Naive thymus-derived CD4-positive, alpha-beta T cell (primary cell): ENCODE measurements at regions not wholly inside any gene's neighbourhood (a gene's known extent, or its start where the extent isn't known, plus 50 kb on each side); places are given as distances from the start of the nearest gene placed in this dataset.

Source experiments
- ATAC-seq: fragments of 150-1000 bp; cut with Tn5 transposase; 2 replicates; pipeline ENCODE4 v1.10.0; 2021; ENCODE audit warnings: mild to moderate bottlenecking, moderate library complexity
- CTCF ChIA-PET: fragments of 350-600 bp; sonication (Branson Sonifier 250); formaldehyde crosslinking; loops from one replicate; lab custom pipeline; 2021; ENCODE audit warnings: antibody characterized with exemption; lab: Charles Lee
- POLR2A ChIA-PET: fragments of 350-600 bp; sonication (Branson Sonifier 250); formaldehyde crosslinking; loops from one replicate; lab custom pipeline; 2021; ENCODE audit warnings: antibody characterized with exemption, inconsistent platforms; lab: Charles Lee
- DNase-seq, 9 donors: peaks; one replicate each; pipeline versions ENCODE4 v3.0.0 to v3.0.0-alpha.2; 2020 to 2022; ENCODE audit warnings: mixed read lengths in 1 of 9
- H3K27ac ChIP-seq: one replicate; pipeline ENCODE4 v1.7.0; 2013; ENCODE audit warnings: mild to moderate bottlenecking, low read depth, low read length, moderate library complexity
- H3K27me3 ChIP-seq, 2 donors: one replicate each; pipeline ENCODE4 v1.7.0; 2013; ENCODE audit warnings: low read length in 2 of 2, mild to moderate bottlenecking in 2 of 2, moderate library complexity in 2 of 2; ENCODE audit not compliant: control insufficient read depth in 2 of 2, insufficient read depth in 2 of 2
- H3K36me3 ChIP-seq, 3 experiments: 1 replicate in 2 of 3; 2 replicates in 1 of 3; pipeline ENCODE4 v1.7.0; 2013; ENCODE audit warnings: low read length in 3 of 3, mild to moderate bottlenecking in 3 of 3, moderate library complexity in 1 of 3; ENCODE audit not compliant: insufficient read depth in 3 of 3, control insufficient read depth in 2 of 3
- H3K4me1 ChIP-seq, 2 donors: one replicate each; pipeline ENCODE4 v1.7.0; 2013; ENCODE audit warnings: low read length in 2 of 2, mild to moderate bottlenecking in 2 of 2, moderate library complexity in 1 of 2; ENCODE audit not compliant: control insufficient read depth in 2 of 2, insufficient read depth in 2 of 2
- H3K4me3 ChIP-seq: 2 replicates; pipeline ENCODE4 v1.7.0; 2013; ENCODE audit warnings: mild to moderate bottlenecking, low read length
- H3K9me3 ChIP-seq, 3 experiments: 1 replicate in 2 of 3; 2 replicates in 1 of 3; pipeline ENCODE4 v1.7.0; 2013; ENCODE audit warnings: low read length in 3 of 3; ENCODE audit not compliant: control insufficient read depth in 2 of 3
- H3K27ac Mint-ChIP-seq, 9 donors: one replicate each; pipeline ENCODE4 v1.8.0; 2020 to 2022; ENCODE audit warnings: mixed read lengths in 9 of 9, mild to moderate bottlenecking in 8 of 9, moderate library complexity in 5 of 9, inconsistent platforms in 2 of 9
- H3K27me3 Mint-ChIP-seq, 5 donors: one replicate each; pipeline ENCODE4 v1.8.0; 2021 to 2022; ENCODE audit warnings: mixed read lengths in 5 of 5, mild to moderate bottlenecking in 1 of 5
- H3K36me3 Mint-ChIP-seq, 5 donors: one replicate each; pipeline ENCODE4 v1.8.0; 2020 to 2022; ENCODE audit warnings: mixed read lengths in 5 of 5, mild to moderate bottlenecking in 3 of 5, inconsistent platforms in 1 of 5
- H3K4me1 Mint-ChIP-seq, 7 donors: one replicate each; pipeline ENCODE4 v1.8.0; 2020 to 2022; ENCODE audit warnings: mixed read lengths in 7 of 7, mild to moderate bottlenecking in 3 of 7, inconsistent platforms in 1 of 7
- H3K4me3 Mint-ChIP-seq, 10 donors: one replicate each; pipeline ENCODE4 v1.8.0; 2020 to 2022; ENCODE audit warnings: mild to moderate bottlenecking in 10 of 10, mixed read lengths in 10 of 10, moderate library complexity in 6 of 10, inconsistent platforms in 2 of 10
- H3K9me3 Mint-ChIP-seq, 11 donors: one replicate each; pipeline ENCODE4 v1.8.0; 2020 to 2022; ENCODE audit warnings: mixed read lengths in 11 of 11, mild to moderate bottlenecking in 4 of 11, inconsistent platforms in 1 of 11, moderate library complexity in 1 of 11
- intact Hi-C, 2 donors: fragments of 100-400 bp; cut with micrococcal nuclease; formaldehyde crosslinking; loops; one replicate each; pipeline ENCODE4 v1.15.1; 2023

- H3K9me3 Mint-ChIP-seq: peaks cover 0 to 2% (median 0%) of the 10 kb centered on the region in 11 donors
- H3K27me3 Mint-ChIP-seq: peaks cover 0 to 8% (median 5%) of the 10 kb centered on the region in 5 donors
- Histone ChIP-seq H3K36me3 (no peaks in the 10 kb centered on the region), H3K4me3 (no peak overlapping the region), H3K9me3 (no peaks in the 10 kb centered on the region), H3K4me1 (no peaks in the 10 kb centered on the region), H3K27me3 (no peaks in the 10 kb centered on the region), H3K27ac (no peak overlapping the region)
- no peak overlapping the region for H3K27ac Mint-ChIP-seq
- ATAC-seq (no peak), DNase-seq (no peak)
- intact Hi-C loops: no loop called here
- ChIA-PET POLR2A (no interaction called here), CTCF (no interaction called here)
- H3K4me3 Mint-ChIP-seq: no peak overlapping the region
- H3K36me3 Mint-ChIP-seq: no peaks in the 10 kb centered on the region
- H3K4me1 Mint-ChIP-seq: no peaks in the 10 kb centered on the region
Measured at GRCh38 chr7:94228223-94228622, 166.5 kb upstream of the COL1A2 start.

- POLR2A ChIA-PET: no interaction called here
- Mint-ChIP-seq H3K36me3 (no peaks in the 10 kb centered on the region), H3K27me3 (peaks cover 0 to 8% (median 5%) of the 10 kb centered on the region in 5 donors), H3K4me1 (no peaks in the 10 kb centered on the region), H3K27ac (no peak overlapping the region), H3K4me3 (no peak overlapping the region), H3K9me3 (peaks cover 0 to 2% (median 0%) of the 10 kb centered on the region in 11 donors)
- Histone ChIP-seq H3K27me3 (no peaks in the 10 kb centered on the region), H3K9me3 (no peaks in the 10 kb centered on the region), H3K4me1 (no peaks in the 10 kb centered on the region), H3K36me3 (no peaks in the 10 kb centered on the region), H3K4me3 (no peak overlapping the region), H3K27ac (no peak overlapping the region)
- DNase-seq (no peak), ATAC-seq (no peak)
- intact Hi-C loops: no loop called here
- CTCF ChIA-PET: no interaction called here
Measured at GRCh38 chr7:94228678-94229077, 166.0 kb upstream of the COL1A2 start.

GRCh38 chr7:94231305-94231704 lies 163.4 kb upstream of the COL1A2 start:
- no peak for DNase-seq
- POLR2A ChIA-PET: no interaction called here
- Histone ChIP-seq H3K4me3 (no peak overlapping the region), H3K4me1 (no peaks in the 10 kb centered on the region), H3K27ac (no peak overlapping the region), H3K9me3 (no peaks in the 10 kb centered on the region), H3K27me3 (no peaks in the 10 kb centered on the region), H3K36me3 (no peaks in the 10 kb centered on the region)
- no peak for ATAC-seq
- intact Hi-C loops: no loop called here
- H3K4me3 Mint-ChIP-seq: no peak overlapping the region
- CTCF ChIA-PET: no interaction called here
- peaks cover 0 to 3% (median 0%) of the 10 kb centered on the region in 11 donors for H3K9me3 Mint-ChIP-seq
- no peak overlapping the region for H3K27ac Mint-ChIP-seq
- H3K4me1 Mint-ChIP-seq: no peaks in the 10 kb centered on the region
- H3K27me3 Mint-ChIP-seq: peaks cover 0 to 11% (median 5%) of the 10 kb centered on the region in 5 donors
- H3K36me3 Mint-ChIP-seq: no peaks in the 10 kb centered on the region

DNA sequence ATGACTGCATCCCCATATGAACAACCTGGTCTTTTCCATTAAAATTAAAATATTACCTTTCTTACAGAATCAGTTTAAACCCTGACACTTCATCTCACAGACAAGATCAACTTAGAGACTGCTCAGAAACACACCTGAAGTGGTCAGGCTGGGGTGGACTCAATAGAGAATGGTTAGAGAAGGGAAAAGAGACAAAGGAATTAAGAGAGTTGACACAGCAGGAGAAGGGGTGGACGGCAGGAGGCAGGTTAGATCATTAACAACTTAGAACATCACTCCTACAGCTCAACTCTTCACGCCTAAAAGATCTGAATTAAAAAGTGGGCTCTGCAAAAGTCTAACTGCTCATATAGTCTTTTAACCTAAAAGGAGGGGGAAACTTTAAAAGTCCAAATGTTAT lies 157.7 kb upstream of the COL1A2 start:
- Mint-ChIP-seq H3K27ac (no peak overlapping the region), H3K4me1 (no peaks in the 10 kb centered on the region), H3K4me3 (no peak overlapping the region), H3K27me3 (peaks cover 0 to 10% (median 5%) of the 10 kb centered on the region in 5 donors), H3K9me3 (peaks cover 0 to 3% (median 0%) of the 10 kb centered on the region in 11 donors), H3K36me3 (no peaks in the 10 kb centered on the region)
- DNase-seq: no peak
- no peaks in the 10 kb centered on the region for H3K36me3 ChIP-seq
- H3K27ac ChIP-seq: no peak overlapping the region
- intact Hi-C loops: no loop called here
- no peaks in the 10 kb centered on the region for H3K27me3 ChIP-seq
- ChIA-PET CTCF (no interaction called here), POLR2A (no interaction called here)
- H3K4me3 ChIP-seq: no peak overlapping the region
- H3K4me1 ChIP-seq: no peaks in the 10 kb centered on the region
- H3K9me3 ChIP-seq: no peaks in the 10 kb centered on the region
- ATAC-seq: no peak

DNA sequence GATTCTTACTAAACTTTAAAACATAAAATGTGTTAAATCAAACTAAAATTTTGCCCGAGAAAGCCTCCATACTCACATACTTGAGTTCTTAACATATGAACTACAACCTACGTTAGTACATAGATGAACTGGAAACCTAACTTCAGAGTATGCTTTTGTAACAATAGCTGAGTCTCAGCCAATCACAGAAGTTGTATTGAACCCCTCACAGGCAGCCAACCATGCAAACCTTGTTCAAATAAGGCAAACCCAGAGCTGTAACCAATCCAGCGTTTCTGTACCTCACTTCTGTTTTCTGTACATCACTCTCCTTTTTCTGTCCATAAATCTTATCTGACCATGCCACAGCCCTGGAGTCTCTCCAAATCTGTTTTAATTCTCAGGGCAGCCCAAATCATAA lies 157.3 kb upstream of the COL1A2 start:
- H3K27me3 ChIP-seq: no peaks in the 10 kb centered on the region
- Mint-ChIP-seq H3K4me3 (no peak overlapping the region), H3K27ac (no peak overlapping the region), H3K4me1 (no peaks in the 10 kb centered on the region), H3K9me3 (peaks cover 0 to 3% (median 0%) of the 10 kb centered on the region in 11 donors), H3K36me3 (no peaks in the 10 kb centered on the region), H3K27me3 (peaks cover 0 to 6% (median under 1%) of the 10 kb centered on the region in 5 donors)
- intact Hi-C loops: no loop called here
- no peaks in the 10 kb centered on the region for H3K36me3 ChIP-seq
- no peaks in the 10 kb centered on the region for H3K9me3 ChIP-seq
- no peak for DNase-seq
- ChIA-PET POLR2A (no interaction called here), CTCF (no interaction called here)
- H3K27ac ChIP-seq: no peak overlapping the region
- no peaks in the 10 kb centered on the region for H3K4me1 ChIP-seq
- ATAC-seq: no peak
- no peak overlapping the region for H3K4me3 ChIP-seq

DNA sequence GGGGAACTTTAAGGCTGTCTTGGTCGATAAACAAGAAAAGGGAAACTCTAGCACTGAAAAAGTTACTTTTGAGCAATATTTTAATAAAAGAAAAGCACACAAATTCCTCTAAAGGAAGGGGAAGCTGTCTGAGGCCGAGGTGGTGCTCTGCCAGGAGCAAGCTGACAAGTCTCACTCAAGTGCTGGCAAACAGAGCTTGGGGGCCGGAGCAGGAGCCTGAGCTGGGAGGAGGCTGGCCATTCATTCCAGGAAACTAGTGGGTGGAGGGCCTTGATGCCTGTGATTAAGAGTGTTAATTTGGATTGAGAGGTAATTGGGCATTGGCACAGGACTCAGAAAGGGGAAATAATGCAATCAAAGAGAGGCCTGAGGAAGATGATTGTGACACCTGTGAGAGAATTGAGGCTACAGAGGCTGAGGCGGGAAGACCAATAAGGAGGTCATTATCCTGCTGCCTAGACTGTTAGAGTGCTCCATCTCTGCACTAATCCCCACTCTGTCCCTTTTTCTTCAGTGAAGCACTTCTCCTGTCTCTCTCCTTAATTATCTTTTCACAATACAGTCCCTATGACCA lies 154.9 kb upstream of the COL1A2 start:
- ChIA-PET CTCF (no interaction called here), POLR2A (no interaction called here)
- no peaks in the 10 kb centered on the region for H3K4me1 Mint-ChIP-seq
- peaks cover 0 to 6% (median 0%) of the 10 kb centered on the region in 5 donors for H3K27me3 Mint-ChIP-seq
- intact Hi-C loops: no loop called here
- no peak overlapping the region for H3K27ac Mint-ChIP-seq
- no peaks in the 10 kb centered on the region for H3K36me3 Mint-ChIP-seq
- no peaks in the 10 kb centered on the region for H3K9me3 ChIP-seq
- no peak for DNase-seq
- no peaks in the 10 kb centered on the region for H3K9me3 Mint-ChIP-seq
- ATAC-seq: no peak
- no peak overlapping the region for H3K27ac ChIP-seq
- H3K4me3 ChIP-seq: no peak overlapping the region
- H3K4me3 Mint-ChIP-seq: no peak overlapping the region
- no peaks in the 10 kb centered on the region for H3K36me3 ChIP-seq
- no peaks in the 10 kb centered on the region for H3K4me1 ChIP-seq
- no peaks in the 10 kb centered on the region for H3K27me3 ChIP-seq

DNA sequence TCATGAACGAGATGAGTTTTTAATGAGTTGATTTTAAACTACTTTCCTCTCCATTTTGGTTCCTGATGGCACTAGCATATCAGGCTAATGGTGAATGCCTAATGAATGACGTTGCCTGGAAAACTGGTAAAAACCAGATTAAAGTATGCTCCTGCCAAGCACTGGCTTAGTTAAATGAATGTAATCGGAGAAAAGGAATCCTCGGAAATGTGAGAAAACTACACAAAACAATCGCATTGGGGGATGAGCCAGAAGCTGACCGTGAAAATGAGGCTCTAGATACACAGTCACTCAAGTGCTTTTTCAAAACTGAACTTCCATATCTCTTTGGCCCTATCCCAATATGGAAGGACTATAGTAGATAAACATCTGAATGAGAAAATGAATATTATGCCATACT lies 153.8 kb upstream of the COL1A2 start:
- ChIA-PET CTCF (no interaction called here), POLR2A (no interaction called here)
- H3K27me3 ChIP-seq: no peaks in the 10 kb centered on the region
- H3K4me1 ChIP-seq: no peaks in the 10 kb centered on the region
- Mint-ChIP-seq H3K36me3 (no peaks in the 10 kb centered on the region), H3K27me3 (peaks cover 0 to 5% (median 0%) of the 10 kb centered on the region in 5 donors), H3K4me3 (no peak overlapping the region), H3K4me1 (no peaks in the 10 kb centered on the region), H3K27ac (no peak overlapping the region), H3K9me3 (no peaks in the 10 kb centered on the region)
- no peak for ATAC-seq
- H3K9me3 ChIP-seq: no peaks in the 10 kb centered on the region
- H3K4me3 ChIP-seq: no peak overlapping the region
- intact Hi-C loops: no loop called here
- no peak overlapping the region for H3K27ac ChIP-seq
- no peak for DNase-seq
- H3K36me3 ChIP-seq: no peaks in the 10 kb centered on the region
